Liver (tissue), 7 donors: ENCODE measurements at regions not wholly inside any gene's neighbourhood (a gene's known extent, or its start where the extent isn't known, plus 50 kb on each side); places are given as distances from the start of the nearest gene placed in this dataset.

Experiments
- DNase-seq: peaks from one replicate; pipeline ENCODE4 v3.0.0-alpha.2; 2017; ENCODE audit warnings: low spot score
- H3K27ac ChIP-seq, 2 donors: one replicate each; pipeline ENCODE4 v1.7.0; 2013; ENCODE audit warnings: inconsistent platforms in 2 of 2, low read length in 2 of 2, control low read depth in 1 of 2, low read depth in 1 of 2, mild to moderate bottlenecking in 1 of 2
- H3K27me3 ChIP-seq, 4 donors: one replicate each; pipeline versions ENCODE4 v1.6.1 to v1.7.0; 2013; ENCODE audit warnings: low read length in 3 of 4, inconsistent platforms in 1 of 4, mild to moderate bottlenecking in 1 of 4, moderate library complexity in 1 of 4; ENCODE audit not compliant: control insufficient read depth in 4 of 4, insufficient read depth in 4 of 4
- H3K36me3 ChIP-seq, 4 donors: one replicate each; pipeline versions ENCODE4 v1.6.1 to v1.7.0; 2013; ENCODE audit warnings: low read length in 3 of 4, mild to moderate bottlenecking in 3 of 4, low read depth in 1 of 4, moderate library complexity in 1 of 4; ENCODE audit not compliant: control insufficient read depth in 4 of 4, insufficient read depth in 3 of 4
- H3K4me1 ChIP-seq, 4 donors: one replicate each; pipeline versions ENCODE4 v1.6.1 to v1.7.0; 2013; ENCODE audit warnings: low read length in 3 of 4, mild to moderate bottlenecking in 3 of 4, moderate library complexity in 1 of 4; ENCODE audit not compliant: control insufficient read depth in 4 of 4, insufficient read depth in 4 of 4
- H3K4me3 ChIP-seq, 3 donors: one replicate each; pipeline versions ENCODE4 v1.6.1 to v1.7.0; 2013; ENCODE audit warnings: low read length in 3 of 3, control low read depth in 1 of 3, low read depth in 1 of 3, mild to moderate bottlenecking in 1 of 3
- H3K9ac ChIP-seq, 2 donors: one replicate each; pipeline ENCODE4 v1.7.0; 2013; ENCODE audit warnings: low read length in 2 of 2, mild to moderate bottlenecking in 2 of 2, moderate library complexity in 2 of 2, control low read depth in 1 of 2, low read depth in 1 of 2
- H3K9me3 ChIP-seq, 4 donors: one replicate each; pipeline versions ENCODE4 v1.6.1 to v1.7.0; 2013; ENCODE audit warnings: low read length in 3 of 4; ENCODE audit not compliant: control insufficient read depth in 4 of 4
- ATF3 ChIP-seq: IDR thresholded peaks from 2 replicates; pipeline ENCODE4 v1.6.1; 2016; ENCODE audit warnings: antibody characterized with exemption
- EGR1 ChIP-seq, 2 donors: IDR thresholded peaks; 2 replicates each; pipeline ENCODE4 v1.6.1; 2016 to 2018; ENCODE audit warnings: antibody characterized with exemption in 2 of 2, low read depth in 2 of 2
- FOXA1 ChIP-seq: IDR thresholded peaks from 2 replicates; pipeline ENCODE4 v1.6.1; 2016; ENCODE audit warnings: antibody characterized with exemption
- FOXA2 ChIP-seq: IDR thresholded peaks from 2 replicates; pipeline ENCODE4 v1.6.1; 2016; ENCODE audit warnings: antibody characterized with exemption
- HNF4A ChIP-seq, 2 donors: conservative IDR thresholded peaks; 2 replicates each; pipeline ENCODE4 v1.6.1; 2016; ENCODE audit warnings: antibody characterized with exemption in 2 of 2, mild to moderate bottlenecking in 2 of 2
- HNF4G ChIP-seq: IDR thresholded peaks from 2 replicates; pipeline ENCODE4 v1.6.1; 2016; ENCODE audit warnings: antibody characterized with exemption
- JUND ChIP-seq, 2 donors: IDR thresholded peaks; 2 replicates each; pipeline ENCODE4 v1.6.1; 2016; ENCODE audit warnings: antibody characterized with exemption in 2 of 2
- MAX ChIP-seq: IDR thresholded peaks from 2 replicates; pipeline ENCODE4 v1.6.1; 2016; ENCODE audit warnings: antibody characterized with exemption
- NR2F2 ChIP-seq: IDR thresholded peaks from 2 replicates; pipeline ENCODE4 v1.6.1; 2016; ENCODE audit warnings: antibody characterized with exemption
- REST ChIP-seq: IDR thresholded peaks from 2 replicates; pipeline ENCODE4 v1.6.1; 2016; ENCODE audit warnings: antibody characterized with exemption, mild to moderate bottlenecking
- RXRA ChIP-seq, 2 donors: IDR thresholded peaks; 2 replicates each; pipeline ENCODE4 v1.6.1; 2017 to 2018; ENCODE audit warnings: antibody characterized with exemption in 2 of 2, mild to moderate bottlenecking in 1 of 2
- YY1 ChIP-seq: IDR thresholded peaks from 2 replicates; pipeline ENCODE4 v1.6.1; 2016; ENCODE audit warnings: antibody characterized with exemption, mild to moderate bottlenecking
- ZBTB33 ChIP-seq: IDR thresholded peaks from 2 replicates; pipeline ENCODE4 v1.6.1; 2016; ENCODE audit warnings: antibody characterized with exemption
- WGBS: extraction: QIAGEN DNeasy Blood & Tissue Kit; methylation state at CpG from one replicate; pipeline ENCODE4 v1.1.7; 2013; 5-methylcytosine and 5-hydroxymethylcytosine counted together
- donor health status: healthy.
- donor health status: healthy.
- donor health status: healthy.
- donor health status: healthy.

- TF ChIP-seq REST: no peak
- TF ChIP-seq JUND (IDR thresholded peaks at IDR 0.05): no peak
- no peak for TF ChIP-seq ATF3
- TF ChIP-seq EGR1 (IDR thresholded peaks at IDR 0.05; ENCODE audit: low read depth in 2 of 2): no peak
- TF ChIP-seq MAX: no peak
- no peak for TF ChIP-seq RXRA (IDR thresholded peaks at IDR 0.05)
Observed at GRCh38 chr7:106430103-106430502, 145.3 kb upstream of the NAMPT start (continued).

GRCh38 chr7:106426803-106427202, 142.0 kb upstream of the NAMPT start:
- H3K9ac ChIP-seq: no peak overlapping the region
- no peaks in the 10 kb centered on the region for H3K36me3 ChIP-seq
- no peaks in the 10 kb centered on the region for H3K27me3 ChIP-seq
- peak overlapping the region in 2 of 3 donors; percentile 53 to 96 for H3K4me3 ChIP-seq
- 47% methylated on average over 7 of the region's 7 CpGs for WGBS
- H3K4me1 ChIP-seq: peaks cover 6 to 27% (median 7%) of the 10 kb centered on the region in 4 donors
- peak in 1 of 2 donors; percentile 18 for TF ChIP-seq HNF4A (conservative IDR thresholded peaks at IDR 0.05)
- no peak for TF ChIP-seq ZBTB33
- no peak for TF ChIP-seq RXRA (IDR thresholded peaks at IDR 0.05)
- no peak for TF ChIP-seq NR2F2
- no peak for DNase-seq
- peak overlapping the region; percentile 92 to 93 for H3K27ac ChIP-seq
- no peaks in the 10 kb centered on the region for H3K9me3 ChIP-seq

GRCh38 chr7:106425017-106425719, 140.4 kb upstream of the NAMPT start:
- peak overlapping the region in 2 of 3 donors; percentile 53 to 96 for H3K4me3 ChIP-seq
- no peaks in the 10 kb centered on the region for H3K27me3 ChIP-seq
- DNase-seq: no peak
- WGBS: 10% methylated on average over 7 of the region's 7 CpGs
- peak overlapping the region; percentile 92 to 93 for H3K27ac ChIP-seq
- peaks cover 7 to 29% (median 10%) of the 10 kb centered on the region in 4 donors for H3K4me1 ChIP-seq
- no peaks in the 10 kb centered on the region for H3K36me3 ChIP-seq
- no peaks in the 10 kb centered on the region for H3K9me3 ChIP-seq
- H3K9ac ChIP-seq: peak overlapping the region; percentile 80 to 84
- TF ChIP-seq HNF4G: peak; percentile 36
- TF ChIP-seq REST: peak; percentile 76
- peak; percentile 79 to 88 for TF ChIP-seq RXRA (IDR thresholded peaks at IDR 0.05)
- peak in 1 of 2 donors; percentile 60 for TF ChIP-seq EGR1 (IDR thresholded peaks at IDR 0.05; ENCODE audit: low read depth in 2 of 2)
- peak; percentile 82 for TF ChIP-seq YY1
- peak; percentile 84 for TF ChIP-seq FOXA1
- TF ChIP-seq HNF4A (conservative IDR thresholded peaks at IDR 0.05): peak; percentile 69 to 76
- peak; percentile 85 for TF ChIP-seq ZBTB33
- peak; percentile 88 to 91 for TF ChIP-seq JUND (IDR thresholded peaks at IDR 0.05)
- peak; percentile 56 for TF ChIP-seq NR2F2
- peak; percentile 92 for TF ChIP-seq ATF3
- TF ChIP-seq FOXA2: peak; percentile 80
